Smooth muscle cell (in vitro differentiated cells): ENCODE measurements at regions not wholly inside any gene's neighbourhood (a gene's known extent, or its start where the extent isn't known, plus 50 kb on each side); places are given as distances from the start of the nearest gene placed in this dataset.

Experiments
- DNase-seq: peaks from one replicate; lab custom pipeline; 2025; ENCODE audit not compliant: unreplicated experiment; lab: John Stamatoyannopoulos, UW
- H2AFZ ChIP-seq: fragments of 200-600 bp; sonication (generic); 2 replicates; pipeline ENCODE4 v1.6.0; 2016; ENCODE audit warnings: antibody characterized with exemption, low read depth, mild to moderate bottlenecking
- H3F3A ChIP-seq: fragments of 200-600 bp; sonication (generic); 2 replicates; pipeline ENCODE4 v1.6.0; 2017; ENCODE audit warnings: antibody characterized with exemption, low read depth
- H3K27ac ChIP-seq: fragments of 200-600 bp; sonication (generic); 2 replicates; pipeline ENCODE4 v1.5.1; 2016; ENCODE audit warnings: low read depth, mild to moderate bottlenecking
- H3K27me3 ChIP-seq: fragments of 200-600 bp; sonication (generic); 2 replicates; pipeline ENCODE4 v1.6.1; 2016; ENCODE audit warnings: low read depth, mild to moderate bottlenecking
- H3K36me3 ChIP-seq: fragments of 200-600 bp; sonication (generic); 2 replicates; pipeline ENCODE4 v1.5.1; 2016; ENCODE audit warnings: low read depth
- H3K4me1 ChIP-seq: fragments of 200-600 bp; sonication (generic); 2 replicates; pipeline ENCODE4 v1.5.1; 2016; ENCODE audit warnings: low read depth
- H3K4me2 ChIP-seq: fragments of 200-600 bp; sonication (generic); 2 replicates; pipeline ENCODE4 v1.6.0; 2016; ENCODE audit warnings: mild to moderate bottlenecking
- H3K4me3 ChIP-seq: fragments of 200-600 bp; sonication (generic); 2 replicates; pipeline ENCODE4 v1.5.1; 2016; ENCODE audit warnings: mild to moderate bottlenecking
- H3K79me2 ChIP-seq: fragments of 200-600 bp; sonication (generic); 2 replicates; pipeline ENCODE4 v1.6.0; 2016; ENCODE audit warnings: low read depth, mild to moderate bottlenecking
- H3K9ac ChIP-seq: fragments of 200-600 bp; sonication (generic); 2 replicates; pipeline ENCODE4 v1.6.0; 2016; ENCODE audit warnings: low read depth
- H3K9me3 ChIP-seq: fragments of 200-600 bp; sonication (generic); replicated peaks from 2 replicates; pipeline ENCODE4 v1.5.1; 2016; ENCODE audit warnings: low read depth
- H4K20me1 ChIP-seq: fragments of 200-600 bp; sonication (generic); 2 replicates; pipeline ENCODE4 v1.6.0; 2016; ENCODE audit warnings: low read depth
- CTCF ChIP-seq: fragments of 200-600 bp; sonication (generic); IDR thresholded peaks from 2 replicates; pipeline ENCODE4 v1.5.1; 2017; ENCODE audit warnings: borderline replicate concordance, mild to moderate bottlenecking, antibody characterized with exemption; ENCODE audit not compliant: insufficient read depth, poor library complexity, severe bottlenecking
- WGBS: methylation state at CpG from one replicate; pipeline ENCODE4 v1.1.7; 2016; ENCODE audit warnings: low lambda C conversion rate; 5-methylcytosine and 5-hydroxymethylcytosine counted together

- H3K4me2 ChIP-seq: no peak overlapping the region
- no peak overlapping the region for H3K9ac ChIP-seq
- H3K4me3 ChIP-seq: no peak overlapping the region
- H3K36me3 ChIP-seq: no peaks in the 10 kb centered on the region
- H3K79me2 ChIP-seq: no peaks in the 10 kb centered on the region
- no peaks in the 10 kb centered on the region for H3K9me3 ChIP-seq
- H3F3A ChIP-seq: no peaks in the 10 kb centered on the region
- DNase-seq: no peak
- no peaks in the 10 kb centered on the region for H3K4me1 ChIP-seq
- 100% methylated on average over 1 of the region's 1 CpG for WGBS
- H3K27me3 ChIP-seq: no peaks in the 10 kb centered on the region
- no peaks in the 10 kb centered on the region for H4K20me1 ChIP-seq
- no peak overlapping the region for H2AFZ ChIP-seq
- no peak for TF ChIP-seq CTCF
- H3K27ac ChIP-seq: no peak overlapping the region
These were observed 317.6 kb downstream of the LRIG3 start for GRCh38 chr12:58602736-58603135.

- no peak for DNase-seq
- no peak overlapping the region for H3K4me3 ChIP-seq
- TF ChIP-seq CTCF: no peak
- H3K27ac ChIP-seq: no peak overlapping the region
- H3K9me3 ChIP-seq: no peaks in the 10 kb centered on the region
- H3K9ac ChIP-seq: no peak overlapping the region
- H3F3A ChIP-seq: no peaks in the 10 kb centered on the region
- no peaks in the 10 kb centered on the region for H3K79me2 ChIP-seq
- no peak overlapping the region for H3K4me2 ChIP-seq
- H3K36me3 ChIP-seq: no peaks in the 10 kb centered on the region
- no peak overlapping the region for H2AFZ ChIP-seq
- H3K4me1 ChIP-seq: no peaks in the 10 kb centered on the region
- WGBS: 3% methylated on average over 1 of the region's 1 CpG
- H3K27me3 ChIP-seq: no peaks in the 10 kb centered on the region
- H4K20me1 ChIP-seq: no peaks in the 10 kb centered on the region
These were observed 312.5 kb downstream of the LRIG3 start for GRCh38 chr12:58607805-58608204.

- no peaks in the 10 kb centered on the region for H3K79me2 ChIP-seq
- no peaks in the 10 kb centered on the region for H3K36me3 ChIP-seq
- no peak for DNase-seq
- no peaks in the 10 kb centered on the region for H3K4me1 ChIP-seq
- no peaks in the 10 kb centered on the region for H4K20me1 ChIP-seq
- no peak overlapping the region for H3K4me3 ChIP-seq
- no peak overlapping the region for H3K27ac ChIP-seq
- WGBS: 93% methylated on average over 1 of the region's 1 CpG
- no peak overlapping the region for H3K4me2 ChIP-seq
- TF ChIP-seq CTCF: no peak
- no peaks in the 10 kb centered on the region for H3F3A ChIP-seq
- no peaks in the 10 kb centered on the region for H3K27me3 ChIP-seq
- no peaks in the 10 kb centered on the region for H3K9me3 ChIP-seq
- H3K9ac ChIP-seq: no peak overlapping the region
- no peak overlapping the region for H2AFZ ChIP-seq
These were observed 311.6 kb downstream of the LRIG3 start for GRCh38 chr12:58608711-58609110.

GRCh38 chr12:58615047-58615446 lies 305.3 kb downstream of the LRIG3 start:
- H3K9ac ChIP-seq: no peak overlapping the region
- H3K4me1 ChIP-seq: no peaks in the 10 kb centered on the region
- no peak overlapping the region for H3K4me3 ChIP-seq
- TF ChIP-seq CTCF: no peak
- DNase-seq: no peak
- no peaks in the 10 kb centered on the region for H3K27me3 ChIP-seq
- 97% methylated on average over 2 of the region's 2 CpGs for WGBS
- no peaks in the 10 kb centered on the region for H3K9me3 ChIP-seq
- H3K36me3 ChIP-seq: no peaks in the 10 kb centered on the region
- no peak overlapping the region for H2AFZ ChIP-seq
- no peaks in the 10 kb centered on the region for H3K79me2 ChIP-seq
- H3F3A ChIP-seq: no peaks in the 10 kb centered on the region
- H4K20me1 ChIP-seq: no peaks in the 10 kb centered on the region
- H3K4me2 ChIP-seq: no peak overlapping the region
- H3K27ac ChIP-seq: no peak overlapping the region
